Coronary artery (tissue), 2 donors: ENCODE measurements at regions not wholly inside any gene's neighbourhood (a gene's known extent, or its start where the extent isn't known, plus 50 kb on each side); places are given as distances from the start of the nearest gene placed in this dataset.
"Not testable (repeated sequence)": the region's sequence is repeated elsewhere in the genome, so short reads cannot be mapped to it uniquely, and the experiment has no call there.

Source experiments
- DNase-seq: peaks from one replicate; pipeline ENCODE4 v3.0.0-alpha.2; 2017; ENCODE audit warnings: low spot score
- H3K27ac ChIP-seq, 2 donors: fragments of 200-600 bp; sonication (generic); one replicate each; pipeline ENCODE4 v1.5.1; 2016 to 2019
- H3K4me3 ChIP-seq: fragments of 200-600 bp; sonication (generic); 2 replicates; pipeline ENCODE4 v1.5.1; 2016; ENCODE audit warnings: mild to moderate bottlenecking, moderate library complexity
- TF ChIP-seq, protein P1 (sequence below): fragments of 200-600 bp; sonication (generic); IDR thresholded peaks from one replicate; pipeline ENCODE4 v1.5.1; 2019; ENCODE audit warnings: antibody characterized with exemption

GRCh38 chr21:32823296-32823695 lies 51.7 kb upstream of the PAXBP1 start:
- H3K4me3 ChIP-seq, H3K27ac ChIP-seq, DNase-seq: not testable (repeated sequence)

GRCh38 chr21:32824950-32825349 lies 53.4 kb upstream of the PAXBP1 start:
- DNase-seq = no peak
- no peak overlapping the region for H3K4me3 ChIP-seq

GRCh38 chr21:32826329-32827167 lies 55.0 kb upstream of the PAXBP1 start:
- TF ChIP-seq, protein P1, sequence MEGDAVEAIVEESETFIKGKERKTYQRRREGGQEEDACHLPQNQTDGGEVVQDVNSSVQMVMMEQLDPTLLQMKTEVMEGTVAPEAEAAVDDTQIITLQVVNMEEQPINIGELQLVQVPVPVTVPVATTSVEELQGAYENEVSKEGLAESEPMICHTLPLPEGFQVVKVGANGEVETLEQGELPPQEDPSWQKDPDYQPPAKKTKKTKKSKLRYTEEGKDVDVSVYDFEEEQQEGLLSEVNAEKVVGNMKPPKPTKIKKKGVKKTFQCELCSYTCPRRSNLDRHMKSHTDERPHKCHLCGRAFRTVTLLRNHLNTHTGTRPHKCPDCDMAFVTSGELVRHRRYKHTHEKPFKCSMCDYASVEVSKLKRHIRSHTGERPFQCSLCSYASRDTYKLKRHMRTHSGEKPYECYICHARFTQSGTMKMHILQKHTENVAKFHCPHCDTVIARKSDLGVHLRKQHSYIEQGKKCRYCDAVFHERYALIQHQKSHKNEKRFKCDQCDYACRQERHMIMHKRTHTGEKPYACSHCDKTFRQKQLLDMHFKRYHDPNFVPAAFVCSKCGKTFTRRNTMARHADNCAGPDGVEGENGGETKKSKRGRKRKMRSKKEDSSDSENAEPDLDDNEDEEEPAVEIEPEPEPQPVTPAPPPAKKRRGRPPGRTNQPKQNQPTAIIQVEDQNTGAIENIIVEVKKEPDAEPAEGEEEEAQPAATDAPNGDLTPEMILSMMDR = no peak
- no peak for DNase-seq

More at GRCh38 chr21:32824950-32825349, 53.4 kb upstream of the PAXBP1 start:
- TF ChIP-seq, protein P1 = no peak
- H3K27ac ChIP-seq = no peak overlapping the region

GRCh38 chr21:32828908-32829307 lies 57.4 kb upstream of the PAXBP1 start:
- Histone ChIP-seq H3K27ac (no peak overlapping the region), H3K4me3 (no peak overlapping the region)
- TF ChIP-seq, protein P1 = no peak
- no peak for DNase-seq

More at GRCh38 chr21:32826329-32827167, 55.0 kb upstream of the PAXBP1 start:
- Histone ChIP-seq H3K4me3 (no peak overlapping the region), H3K27ac (no peak overlapping the region)

DNA sequence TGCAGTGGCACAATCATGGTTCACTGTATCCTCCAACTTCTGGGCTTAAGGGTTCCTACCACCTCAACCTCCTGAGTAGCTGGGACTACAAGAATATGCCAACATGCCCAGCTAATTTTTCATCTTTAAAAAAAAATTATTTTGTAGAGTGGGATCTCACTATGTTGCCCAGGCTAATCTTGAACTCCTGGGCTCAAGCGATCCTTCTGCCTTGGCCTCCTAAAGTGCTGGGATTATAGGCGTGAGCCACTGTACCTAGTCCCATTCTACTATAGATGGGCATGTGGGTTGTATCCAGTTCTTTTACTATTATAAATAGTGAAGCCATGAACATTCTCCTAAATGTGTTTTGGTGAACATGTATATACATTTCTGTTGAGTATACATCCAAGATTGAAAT lies 57.9 kb upstream of the PAXBP1 start:
- Histone ChIP-seq H3K27ac (no peak overlapping the region), H3K4me3 (no peak overlapping the region)
- no peak for DNase-seq
- TF ChIP-seq, protein P1 = no peak

DNA sequence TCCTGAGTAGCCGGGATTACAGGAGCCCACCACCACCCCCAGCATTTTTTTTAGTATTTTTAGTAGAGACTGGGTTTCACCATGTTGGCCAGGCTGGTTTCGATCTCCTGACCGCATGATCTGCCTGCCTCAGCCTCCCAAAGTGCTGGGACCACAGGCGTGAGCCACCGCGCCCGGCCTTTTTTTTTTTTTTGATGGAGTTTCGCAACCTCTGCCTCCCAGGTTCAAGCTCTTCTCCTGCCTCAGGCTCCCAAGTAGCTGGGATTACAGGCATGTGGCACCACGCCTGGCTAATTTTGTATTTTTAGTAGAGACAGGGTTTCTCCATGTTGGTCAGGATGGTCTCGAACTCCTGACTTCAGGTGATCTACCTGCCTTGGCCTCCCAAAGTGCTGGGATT lies 60.2 kb upstream of the PAXBP1 start:
- H3K4me3 ChIP-seq, H3K27ac ChIP-seq: not testable (repeated sequence)

DNA sequence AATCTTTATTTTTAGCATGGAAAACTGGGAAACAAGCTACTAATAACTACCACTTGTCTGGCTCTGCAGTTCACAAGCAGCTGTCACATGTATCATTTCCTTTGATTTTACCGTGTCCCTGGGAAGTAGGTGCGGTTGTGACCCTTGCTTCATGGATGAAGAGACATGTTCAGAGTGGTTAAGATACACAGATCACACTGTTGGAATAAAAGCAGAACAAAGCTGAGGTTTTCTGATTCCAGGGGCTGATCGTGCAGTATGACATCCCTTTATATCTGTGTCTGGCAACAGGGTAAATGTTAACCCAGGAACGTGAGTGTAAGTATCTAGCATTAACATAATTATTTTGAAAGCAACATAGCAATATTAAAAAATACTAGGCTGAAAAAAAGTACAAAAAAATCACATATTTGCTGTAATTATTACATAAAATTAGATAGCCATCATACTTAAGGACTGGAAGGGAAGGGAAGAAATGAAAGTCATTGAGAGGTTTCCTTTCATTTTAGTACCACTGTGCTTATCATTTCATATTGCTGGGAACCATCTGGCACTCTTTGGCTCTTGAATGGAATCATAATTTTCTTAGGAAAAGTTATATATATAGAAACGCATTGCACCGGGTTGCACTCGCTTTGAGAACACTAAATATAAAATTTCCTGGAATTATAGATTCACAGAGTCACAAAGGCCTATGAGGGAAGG lies 62.8 kb upstream of the PAXBP1 start:
- DNase-seq = no peak
- TF ChIP-seq, protein P1 = no peak
- Histone ChIP-seq H3K27ac (no peak overlapping the region), H3K4me3 (no peak overlapping the region)

More for the DNA sequence above, 60.2 kb upstream of the PAXBP1 start:
- DNase-seq = not testable (repeated sequence)

DNA sequence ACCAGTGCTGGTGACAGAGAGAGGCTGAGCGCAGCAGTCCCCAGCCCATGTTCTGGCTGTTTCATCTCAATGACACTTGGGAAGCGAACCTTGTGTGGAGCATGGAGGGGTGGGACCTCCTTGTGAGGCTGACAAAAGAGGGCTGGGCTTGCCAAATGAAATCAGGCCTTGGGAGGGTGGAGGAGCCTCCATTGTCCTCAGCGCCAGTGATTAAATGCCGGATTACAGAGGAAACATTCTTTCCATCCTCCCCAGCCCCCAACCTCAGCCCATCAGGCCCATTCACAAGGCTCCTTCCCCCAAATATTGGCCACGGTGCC lies 63.3 kb upstream of the PAXBP1 start:
- TF ChIP-seq, protein P1 = no peak
- no peak overlapping the region for H3K27ac ChIP-seq
- DNase-seq = no peak
- no peak overlapping the region for H3K4me3 ChIP-seq
